ENCODE measurements at regions not wholly inside any gene's neighbourhood (a gene's known extent, or its start where the extent isn't known, plus 50 kb on each side); places are given as distances from the start of the nearest gene placed in this dataset.

DNA sequence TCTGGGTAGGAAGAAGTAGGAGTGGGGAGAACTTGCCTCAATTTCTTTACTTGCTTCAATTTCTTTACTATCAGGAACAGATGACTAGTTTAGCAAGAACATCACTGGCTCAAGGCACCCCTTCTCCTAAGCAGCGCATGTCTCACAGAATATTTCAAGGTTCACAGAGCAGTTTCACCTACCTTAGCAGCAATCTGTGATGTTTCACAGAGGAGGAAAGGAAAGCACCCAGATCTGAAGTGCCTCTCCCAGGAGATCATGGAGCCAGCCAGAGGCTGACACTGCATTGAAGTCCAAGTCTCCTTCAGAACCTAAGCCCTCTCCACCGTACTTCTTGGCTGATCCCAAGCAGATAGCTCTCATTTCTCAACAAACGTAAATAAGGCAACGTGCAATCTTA lies 118.7 kb upstream of the PCED1B start:
- H2BK12ac ChIP-seq (ENCODE audit: insufficient read length, low read depth, low read length): no peak overlapping the region
- Mint-ChIP-seq H3K27ac (no peak overlapping the region), H3K4me1 (peaks cover 26 to 30% of the 10 kb centered on the region in 2 experiments), H3K27me3 (ENCODE audit: low read depth) (no peaks in the 10 kb centered on the region), H3K9me3 (no peaks in the 10 kb centered on the region), H3K4me3 (no peak overlapping the region), H3K36me3 (ENCODE audit: insufficient read depth in 1 of 3, low read depth in 3 of 3) (no peaks in the 10 kb centered on the region)
- H2BK20ac ChIP-seq (ENCODE audit: low read depth, low read length, poor library complexity, severe bottlenecking): no peak overlapping the region
- TF ChIP-seq, protein P1, sequence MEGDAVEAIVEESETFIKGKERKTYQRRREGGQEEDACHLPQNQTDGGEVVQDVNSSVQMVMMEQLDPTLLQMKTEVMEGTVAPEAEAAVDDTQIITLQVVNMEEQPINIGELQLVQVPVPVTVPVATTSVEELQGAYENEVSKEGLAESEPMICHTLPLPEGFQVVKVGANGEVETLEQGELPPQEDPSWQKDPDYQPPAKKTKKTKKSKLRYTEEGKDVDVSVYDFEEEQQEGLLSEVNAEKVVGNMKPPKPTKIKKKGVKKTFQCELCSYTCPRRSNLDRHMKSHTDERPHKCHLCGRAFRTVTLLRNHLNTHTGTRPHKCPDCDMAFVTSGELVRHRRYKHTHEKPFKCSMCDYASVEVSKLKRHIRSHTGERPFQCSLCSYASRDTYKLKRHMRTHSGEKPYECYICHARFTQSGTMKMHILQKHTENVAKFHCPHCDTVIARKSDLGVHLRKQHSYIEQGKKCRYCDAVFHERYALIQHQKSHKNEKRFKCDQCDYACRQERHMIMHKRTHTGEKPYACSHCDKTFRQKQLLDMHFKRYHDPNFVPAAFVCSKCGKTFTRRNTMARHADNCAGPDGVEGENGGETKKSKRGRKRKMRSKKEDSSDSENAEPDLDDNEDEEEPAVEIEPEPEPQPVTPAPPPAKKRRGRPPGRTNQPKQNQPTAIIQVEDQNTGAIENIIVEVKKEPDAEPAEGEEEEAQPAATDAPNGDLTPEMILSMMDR (conservative IDR thresholded peaks at IDR 0.05): no peak
- no CpG with 5 or more reads among the region's 4 CpGs for WGBS (ENCODE audit: extremely low coverage, insufficient read length, low lambda C conversion rate)
- no peak overlapping the region for H3K4me2 ChIP-seq (ENCODE audit: insufficient read depth, insufficient read length, low read length)
- H3K79me1 ChIP-seq (ENCODE audit: insufficient read depth, low read depth, low read length, poor library complexity, severe bottlenecking): no peaks in the 10 kb centered on the region
- H3K79me2 ChIP-seq (ENCODE audit: insufficient read depth, low read length): no peaks in the 10 kb centered on the region
- no peak overlapping the region for H4K8ac ChIP-seq (replicated peaks; ENCODE audit: insufficient read length, low read depth, low read length)
- H4K20me1 ChIP-seq (ENCODE audit: control insufficient read depth, insufficient read depth, insufficient read length): no peaks in the 10 kb centered on the region
- DNase-seq: no peak
- no peak overlapping the region for H4K5ac ChIP-seq (ENCODE audit: insufficient read length, low read depth, low read length)
- H3K4ac ChIP-seq (ENCODE audit: low read depth, low read length): no peak overlapping the region
- H3K27ac ChIP-seq (ENCODE audit: insufficient read length, low read depth, low read length): no peak overlapping the region
- H3K18ac ChIP-seq (ENCODE audit: insufficient read length, low read depth, low read length): no peak overlapping the region
- no peaks in the 10 kb centered on the region for H3K9me3 ChIP-seq (ENCODE audit: control insufficient read depth, low read depth, low read length)
- H3K27me3 ChIP-seq (ENCODE audit: insufficient read depth, low read length): no peaks in the 10 kb centered on the region
- no peak overlapping the region for H3K56ac ChIP-seq (ENCODE audit: insufficient read length, low read depth, low read length)
- H3T11ph ChIP-seq (ENCODE audit: low read length): no peak overlapping the region
- no peak overlapping the region for H3K9ac ChIP-seq (ENCODE audit: extremely low read depth, insufficient read length, low read length)
- H3K23me2 ChIP-seq (ENCODE audit: insufficient read length, low read depth, low read length, poor library complexity, severe bottlenecking): no peaks in the 10 kb centered on the region
- H4K91ac ChIP-seq (ENCODE audit: insufficient read length, low read depth, low read length): no peak overlapping the region
- no peak overlapping the region for H2BK120ac ChIP-seq (ENCODE audit: low read depth, low read length, poor library complexity, severe bottlenecking)
- H3K14ac ChIP-seq (ENCODE audit: insufficient read depth, low read length): no peak overlapping the region
- H2AFZ ChIP-seq (ENCODE audit: low read length): no peak overlapping the region
- H3K23ac ChIP-seq (ENCODE audit: insufficient read length, low read depth, low read length): no peak overlapping the region
- no peak overlapping the region for H2BK5ac ChIP-seq (ENCODE audit: insufficient read length, low read length)
- H2AK5ac ChIP-seq (ENCODE audit: insufficient read length, low read length): no peak overlapping the region
- H3K4me1 ChIP-seq (ENCODE audit: insufficient read depth, low read length): peaks cover 6% of the 10 kb centered on the region; the same call in 1 of the 2 replicates
- no peak overlapping the region for H2BK15ac ChIP-seq (ENCODE audit: low read depth, low read length)

Data from H9 (cell line).